ENCODE measurements at regions not wholly inside any gene's neighbourhood (a gene's known extent, or its start where the extent isn't known, plus 50 kb on each side); places are given as distances from the start of the nearest gene placed in this dataset.

DNA sequence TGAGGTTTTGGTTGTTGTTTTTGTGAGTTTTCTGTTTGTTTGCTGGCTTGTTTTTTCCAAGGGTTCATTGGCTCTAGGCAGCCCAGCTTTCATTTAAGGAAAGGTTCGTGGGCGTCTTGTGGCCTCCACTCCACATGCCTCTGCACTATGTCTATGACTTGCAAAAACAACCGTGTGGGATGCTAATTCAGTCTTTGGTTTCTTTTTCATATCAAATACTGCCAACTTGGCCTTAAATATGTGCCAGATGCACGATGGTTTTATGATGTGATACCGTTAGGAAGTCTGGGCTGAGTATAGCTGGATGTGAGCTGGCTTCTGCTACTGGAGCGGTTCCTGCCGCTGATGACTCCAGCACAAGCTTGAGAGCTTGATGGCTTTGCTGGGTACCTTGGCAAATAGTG is 96.3 kb downstream of the BMP2 start:
- Histone ChIP-seq H3K27ac (no peak overlapping the region), H3K36me3 (no peaks in the 10 kb centered on the region), H3K27me3 (ENCODE audit: low read depth) (no peaks in the 10 kb centered on the region), H3K4me1 (no peaks in the 10 kb centered on the region), H3K9me3 (no peaks in the 10 kb centered on the region), H3K4me3 (no peak overlapping the region)
- TF ChIP-seq, protein P1, sequence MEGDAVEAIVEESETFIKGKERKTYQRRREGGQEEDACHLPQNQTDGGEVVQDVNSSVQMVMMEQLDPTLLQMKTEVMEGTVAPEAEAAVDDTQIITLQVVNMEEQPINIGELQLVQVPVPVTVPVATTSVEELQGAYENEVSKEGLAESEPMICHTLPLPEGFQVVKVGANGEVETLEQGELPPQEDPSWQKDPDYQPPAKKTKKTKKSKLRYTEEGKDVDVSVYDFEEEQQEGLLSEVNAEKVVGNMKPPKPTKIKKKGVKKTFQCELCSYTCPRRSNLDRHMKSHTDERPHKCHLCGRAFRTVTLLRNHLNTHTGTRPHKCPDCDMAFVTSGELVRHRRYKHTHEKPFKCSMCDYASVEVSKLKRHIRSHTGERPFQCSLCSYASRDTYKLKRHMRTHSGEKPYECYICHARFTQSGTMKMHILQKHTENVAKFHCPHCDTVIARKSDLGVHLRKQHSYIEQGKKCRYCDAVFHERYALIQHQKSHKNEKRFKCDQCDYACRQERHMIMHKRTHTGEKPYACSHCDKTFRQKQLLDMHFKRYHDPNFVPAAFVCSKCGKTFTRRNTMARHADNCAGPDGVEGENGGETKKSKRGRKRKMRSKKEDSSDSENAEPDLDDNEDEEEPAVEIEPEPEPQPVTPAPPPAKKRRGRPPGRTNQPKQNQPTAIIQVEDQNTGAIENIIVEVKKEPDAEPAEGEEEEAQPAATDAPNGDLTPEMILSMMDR (IDR thresholded peaks at IDR 0.05): no peak
- intact Hi-C loops (cut with DNase I): no loop called here
- ATAC-seq (no peak), DNase-seq (no peak)

DNA sequence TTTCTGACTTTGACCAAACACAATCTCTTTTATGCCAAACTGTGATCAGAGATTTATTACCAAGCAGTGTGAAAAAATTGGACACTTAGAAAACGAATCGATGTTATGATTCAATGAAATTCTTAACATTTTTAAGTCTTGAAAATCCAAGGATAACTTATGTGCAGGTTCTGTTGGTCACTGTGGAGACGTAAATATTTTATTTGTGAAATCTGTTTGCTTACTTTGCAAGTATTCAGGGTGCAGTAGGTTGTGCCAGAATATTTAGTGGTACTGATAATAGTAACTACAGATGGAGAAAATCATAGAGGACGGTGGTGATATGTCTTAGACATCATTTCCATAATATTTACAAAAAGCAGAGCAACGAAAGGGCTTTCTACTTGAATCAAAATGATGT is 97.3 kb downstream of the BMP2 start:
- Histone ChIP-seq H3K4me3 (no peak overlapping the region), H3K4me1 (no peaks in the 10 kb centered on the region), H3K9me3 (no peaks in the 10 kb centered on the region), H3K27me3 (ENCODE audit: low read depth) (no peaks in the 10 kb centered on the region), H3K27ac (no peak overlapping the region), H3K36me3 (no peaks in the 10 kb centered on the region)
- TF ChIP-seq, protein P1 (IDR thresholded peaks at IDR 0.05): no peak
- ATAC-seq (no peak), DNase-seq (no peak)
- intact Hi-C loops (cut with DNase I): no loop called here

DNA sequence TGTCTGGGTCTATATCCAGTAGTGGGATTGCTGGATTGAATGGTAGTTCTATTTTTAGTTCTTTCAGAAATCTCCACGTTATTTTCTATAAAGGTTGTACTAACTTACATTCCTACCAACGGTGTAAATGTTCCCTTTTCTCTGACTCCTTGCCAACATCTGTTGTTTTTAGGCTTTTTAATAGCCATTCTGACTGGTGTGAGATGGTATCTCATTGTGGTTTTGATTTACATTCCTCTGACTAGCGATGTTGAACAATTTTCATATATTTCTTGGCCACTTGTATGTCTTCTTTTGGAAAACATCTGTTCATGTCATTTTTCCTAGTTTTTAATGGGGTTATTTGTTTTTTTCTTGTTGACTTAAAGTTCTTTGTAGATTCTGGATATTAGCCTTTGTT is 99.3 kb downstream of the BMP2 start:
- DNase-seq: no peak
- no peak for ATAC-seq
- no peak overlapping the region for H3K27ac ChIP-seq
- H3K9me3 ChIP-seq: no peaks in the 10 kb centered on the region
- TF ChIP-seq, protein P1 (IDR thresholded peaks at IDR 0.05): no peak
- intact Hi-C loops (cut with DNase I): no loop called here
- no peaks in the 10 kb centered on the region for H3K27me3 ChIP-seq (ENCODE audit: low read depth)
- H3K4me3 ChIP-seq: no peak overlapping the region
- H3K4me1 ChIP-seq: no peaks in the 10 kb centered on the region
- no peaks in the 10 kb centered on the region for H3K36me3 ChIP-seq

DNA sequence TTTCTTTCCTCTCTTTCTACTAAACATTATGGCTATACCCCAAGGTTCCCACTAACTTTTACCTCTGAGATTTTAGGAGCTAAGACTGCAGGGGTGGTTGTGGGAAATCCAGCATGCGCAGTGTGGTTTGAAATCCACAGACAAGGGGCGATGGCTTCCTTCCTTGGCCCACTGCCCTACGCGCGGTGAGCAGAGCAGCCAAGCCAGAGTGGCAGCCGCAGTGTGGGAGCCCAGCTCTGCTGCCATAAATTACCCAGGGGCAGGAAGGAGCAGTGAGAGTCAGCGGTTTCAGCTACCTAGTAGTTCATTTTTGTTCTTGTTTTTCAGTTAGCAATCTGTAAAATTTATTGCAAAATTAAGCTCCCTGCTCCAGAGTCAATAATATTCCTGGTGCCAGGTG is 101.4 kb downstream of the BMP2 start:
- ATAC-seq (no peak), DNase-seq (no peak)
- H3K4me3 ChIP-seq: no peak overlapping the region
- H3K9me3 ChIP-seq: no peaks in the 10 kb centered on the region
- no peak overlapping the region for H3K27ac ChIP-seq
- no peaks in the 10 kb centered on the region for H3K36me3 ChIP-seq
- no peaks in the 10 kb centered on the region for H3K27me3 ChIP-seq (ENCODE audit: low read depth)
- TF ChIP-seq, protein P1 (IDR thresholded peaks at IDR 0.05): no peak
- H3K4me1 ChIP-seq: no peaks in the 10 kb centered on the region
- intact Hi-C loops (cut with DNase I): no loop called here

DNA sequence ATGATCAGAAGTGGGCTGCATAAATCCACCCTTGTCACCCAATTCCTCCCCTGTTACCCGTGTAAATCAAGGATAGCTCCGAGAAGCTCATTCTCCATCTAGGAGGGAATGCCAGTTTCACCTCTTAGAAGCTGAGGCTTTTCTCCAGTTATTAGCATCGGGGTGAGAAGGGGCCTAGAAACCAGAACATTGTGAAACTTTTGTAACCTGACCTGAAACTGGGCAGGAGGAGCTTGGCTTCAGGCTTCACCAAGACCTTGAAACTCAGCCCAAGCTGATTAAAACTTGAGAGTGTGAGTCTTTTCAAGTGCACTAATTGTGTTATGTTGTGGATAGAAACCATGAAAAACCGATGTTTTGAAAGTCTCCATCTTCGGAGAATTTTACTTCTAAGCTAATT is 103.1 kb downstream of the BMP2 start:
- ATAC-seq (no peak), DNase-seq (no peak)
- Histone ChIP-seq H3K4me1 (no peaks in the 10 kb centered on the region), H3K9me3 (no peaks in the 10 kb centered on the region), H3K36me3 (no peaks in the 10 kb centered on the region), H3K27ac (no peak overlapping the region), H3K4me3 (no peak overlapping the region), H3K27me3 (ENCODE audit: low read depth) (no peaks in the 10 kb centered on the region)
- intact Hi-C loops (cut with DNase I): no loop called here
- TF ChIP-seq, protein P1 (IDR thresholded peaks at IDR 0.05): no peak

DNA sequence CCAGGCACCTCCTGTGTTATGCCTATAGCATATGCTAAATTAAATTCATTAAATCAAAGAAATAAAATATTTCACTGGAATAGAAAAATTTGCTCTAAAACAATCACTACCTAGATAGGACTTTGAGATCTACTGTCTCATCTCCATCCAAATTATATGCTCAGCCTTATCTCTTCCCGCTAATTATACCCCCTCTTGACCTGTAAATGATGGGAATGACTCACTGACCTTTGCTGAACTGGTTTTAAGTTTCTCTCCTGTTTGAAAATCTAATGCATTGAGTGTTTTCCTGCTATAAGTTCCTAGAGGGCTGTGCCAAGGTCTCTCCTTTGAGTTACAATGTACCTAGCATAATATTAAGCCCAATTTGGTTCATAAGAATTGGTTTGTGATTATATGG is 110.1 kb downstream of the BMP2 start:
- Histone ChIP-seq H3K4me1 (no peaks in the 10 kb centered on the region), H3K27ac (no peak overlapping the region), H3K27me3 (ENCODE audit: low read depth) (no peaks in the 10 kb centered on the region), H3K4me3 (no peak overlapping the region), H3K9me3 (no peaks in the 10 kb centered on the region), H3K36me3 (no peaks in the 10 kb centered on the region)
- no peak for ATAC-seq
- intact Hi-C loops (cut with DNase I): no loop called here
- DNase-seq: no peak
- TF ChIP-seq, protein P1 (IDR thresholded peaks at IDR 0.05): no peak
